Common myeloid progenitor, CD34-positive (primary cell): ENCODE measurements at regions not wholly inside any gene's neighbourhood (a gene's known extent, or its start where the extent isn't known, plus 50 kb on each side); places are given as distances from the start of the nearest gene placed in this dataset.
"Not testable (repeated sequence)": the region's sequence is repeated elsewhere in the genome, so short reads cannot be mapped to it uniquely, and the experiment has no call there.

Source experiments
- CTCF ChIA-PET: fragments of 350-600 bp; sonication (Branson Sonifier 250); formaldehyde crosslinking; loops from one replicate; lab custom pipeline; 2021; ENCODE audit warnings: antibody characterized with exemption; lab: Charles Lee
- POLR2A ChIA-PET: fragments of 350-600 bp; sonication (Branson Sonifier 250); formaldehyde crosslinking; loops from one replicate; lab custom pipeline; 2021; ENCODE audit warnings: antibody characterized with exemption; lab: Charles Lee
- DNase-seq, 3 donors: peaks; one replicate each; pipeline versions ENCODE4 v3.0.0 to v3.0.0-alpha.2; 2013
- H3K27ac ChIP-seq, 2 experiments: 1 replicate in 1 of 2; 2 replicates in 1 of 2; pipeline ENCODE4 v1.7.0; 2013; ENCODE audit warnings: inconsistent platforms in 2 of 2, low read length in 2 of 2, mild to moderate bottlenecking in 2 of 2, low read depth in 1 of 2, moderate library complexity in 1 of 2; ENCODE audit not compliant: severe bottlenecking in 2 of 2, insufficient read depth in 1 of 2, poor library complexity in 1 of 2
- H3K27me3 ChIP-seq, 5 experiments: replicated peaks in 2 of 5; 1 replicate in 3 of 5; 2 replicates in 2 of 5; pipeline versions ENCODE4 v1.6.1 to v1.7.0; 2013; ENCODE audit warnings: low read length in 4 of 5, mild to moderate bottlenecking in 2 of 5, moderate library complexity in 2 of 5, inconsistent platforms in 1 of 5; ENCODE audit not compliant: insufficient read depth in 5 of 5, control insufficient read depth in 4 of 5
- H3K36me3 ChIP-seq, 4 experiments: 1 replicate in 2 of 4; 2 replicates in 2 of 4; pipeline versions ENCODE4 v1.6.1 to v1.7.0; 2013; ENCODE audit warnings: low read length in 3 of 4, control low read depth in 1 of 4, mild to moderate bottlenecking in 1 of 4; ENCODE audit not compliant: control insufficient read depth in 4 of 4, insufficient read depth in 4 of 4
- H3K4me1 ChIP-seq, 4 experiments: 1 replicate in 3 of 4; 2 replicates in 1 of 4; pipeline versions ENCODE4 v1.6.1 to v1.7.1; 2013; ENCODE audit warnings: low read length in 3 of 4, mild to moderate bottlenecking in 3 of 4, control low read depth in 1 of 4, inconsistent platforms in 1 of 4, moderate library complexity in 1 of 4; ENCODE audit not compliant: control insufficient read depth in 4 of 4, insufficient read depth in 4 of 4; ENCODE audit errors: control extremely low read depth in 1 of 4
- H3K4me3 ChIP-seq, 7 experiments: 1 replicate in 4 of 7; 2 replicates in 3 of 7; pipeline versions ENCODE4 v1.5.1 to v1.7.0; 2013; ENCODE audit warnings: mild to moderate bottlenecking in 7 of 7, low read length in 6 of 7, moderate library complexity in 6 of 7, inconsistent platforms in 2 of 7, low read depth in 2 of 7, control low read depth in 1 of 7; ENCODE audit not compliant: insufficient read depth in 4 of 7, control insufficient read depth in 1 of 7; ENCODE audit errors: extremely low read depth in 1 of 7
- H3K9me3 ChIP-seq, 5 experiments: 1 replicate in 4 of 5; 2 replicates in 1 of 5; pipeline versions ENCODE4 v1.6.1 to v1.7.1; 2013; ENCODE audit warnings: low read length in 4 of 5, mild to moderate bottlenecking in 2 of 5, inconsistent platforms in 1 of 5, low read depth in 1 of 5, moderate library complexity in 1 of 5; ENCODE audit not compliant: control insufficient read depth in 4 of 5, insufficient read depth in 2 of 5; ENCODE audit errors: control extremely low read depth in 1 of 5
- WGBS: methylation state at CpG from one replicate; pipeline ENCODE4 v1.1.5; 2013; ENCODE audit not compliant: insufficient coverage; 5-methylcytosine and 5-hydroxymethylcytosine counted together

DNA sequence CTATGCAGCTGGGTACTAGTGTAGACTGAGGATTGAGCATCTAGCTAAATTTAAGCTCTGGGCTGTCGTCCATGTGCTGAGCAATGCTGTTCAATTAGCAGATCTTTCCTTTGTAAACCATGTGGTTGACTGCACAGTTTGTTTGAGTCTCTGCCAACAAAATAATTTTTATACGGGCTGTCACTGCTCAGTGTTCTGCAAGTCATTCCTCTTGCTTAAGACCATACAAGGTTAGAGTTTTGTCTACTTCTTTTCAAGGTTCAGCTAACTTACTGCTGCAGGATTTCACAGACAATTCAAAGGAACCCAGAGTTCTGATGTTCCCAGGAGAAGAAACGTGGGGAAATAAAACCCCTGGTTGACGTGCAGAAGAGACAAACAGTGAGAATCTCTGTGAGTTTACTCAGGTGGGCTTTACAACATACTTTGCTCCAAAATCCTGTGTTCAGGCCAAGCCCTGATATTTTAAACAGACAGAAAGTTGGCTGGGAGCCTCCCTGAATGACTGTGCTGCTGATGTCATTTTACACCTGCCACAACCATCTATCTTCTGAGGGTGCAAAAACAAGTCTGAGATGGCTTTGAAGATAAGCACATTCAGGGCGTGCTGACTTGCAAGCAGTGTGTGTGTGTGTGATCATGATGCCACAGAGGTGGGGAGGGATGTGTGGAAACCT lies 177.1 kb upstream of the SVIL start:
- no peaks in the 10 kb centered on the region for H3K9me3 ChIP-seq
- H3K36me3 ChIP-seq: no peaks in the 10 kb centered on the region
- DNase-seq: peak; percentile 90 to 99 (median 97)
- H3K4me3 ChIP-seq: peak overlapping the region in 4 of 7 experiments; percentile 7 to 58 (median 32)
- CTCF ChIA-PET: interaction anchor here (0.9 to 3.8 kb wide), 4 partner anchors 9 to 76 kb away, joined by 3 to 15 read pairs (median 4); no protein-coding TSS in a partner anchor
- POLR2A ChIA-PET: interaction anchor here (0.7 to 0.8 kb wide), 2 partner anchors 127 to 185 kb away, joined by 3 read pairs; no protein-coding TSS in a partner anchor
- peaks cover 7 to 42% (median 31%) of the 10 kb centered on the region in 4 experiments for H3K4me1 ChIP-seq
- no peaks in the 10 kb centered on the region for H3K27me3 ChIP-seq
- 4% methylated on average over 5 of the region's 5 CpGs for WGBS
- peak overlapping the region; percentile 74 to 90 for H3K27ac ChIP-seq

DNA sequence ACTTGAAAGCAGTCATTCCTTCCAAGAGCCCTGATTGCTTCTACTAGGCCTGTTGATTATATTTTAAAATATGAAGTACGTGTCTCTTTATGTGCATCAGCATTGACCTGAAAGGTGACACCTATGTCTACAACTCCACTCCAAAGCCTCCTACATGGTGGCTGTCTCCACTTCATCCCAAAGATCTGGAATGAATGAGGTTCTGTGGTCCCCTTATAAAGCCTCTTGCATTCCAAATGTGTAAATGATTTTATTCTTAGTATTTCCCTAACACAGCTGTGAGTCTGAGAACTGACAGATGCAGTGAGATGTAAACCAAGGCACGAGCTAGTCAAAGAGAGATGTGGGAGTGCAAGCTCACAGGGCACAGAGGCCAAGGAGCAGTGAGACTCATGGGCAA lies 176.0 kb upstream of the SVIL start:
- Histone ChIP-seq H3K9me3 (no peaks in the 10 kb centered on the region), H3K4me1 (peaks cover 7 to 42% (median 31%) of the 10 kb centered on the region in 4 experiments), H3K27ac (peak overlapping the region in 1 of 2 experiments; percentile 90), H3K4me3 (no peak overlapping the region), H3K27me3 (no peaks in the 10 kb centered on the region), H3K36me3 (no peaks in the 10 kb centered on the region)
- ChIA-PET POLR2A (no interaction called here), CTCF (interaction anchor here (1.0 to 3.8 kb wide), 3 partner anchors 13 to 47 kb away, joined by 3 to 15 read pairs (median 4); no protein-coding TSS in a partner anchor)
- WGBS: 91% methylated on average over 1 of the region's 2 CpGs
- DNase-seq: no peak

DNA sequence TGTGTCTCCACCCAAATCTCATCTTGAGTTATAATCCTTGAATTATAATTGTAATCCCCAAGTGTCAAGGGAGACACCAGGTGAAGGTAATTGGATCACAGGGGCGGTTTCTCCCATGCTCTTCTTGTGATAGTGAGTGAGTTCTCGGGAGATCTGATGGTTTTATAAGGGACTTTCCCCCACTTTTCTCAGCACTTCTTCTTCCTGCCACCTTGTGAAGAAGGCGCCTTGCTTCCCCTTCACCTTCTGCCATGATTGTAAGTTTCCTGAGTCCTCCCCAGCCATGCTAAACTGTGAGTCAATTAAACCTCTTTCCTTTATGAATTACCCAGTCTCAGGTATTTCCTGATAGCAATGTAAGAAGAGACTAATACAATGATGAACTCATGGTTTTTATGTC lies 175.5 kb upstream of the SVIL start:
- H3K27ac ChIP-seq, H3K4me3 ChIP-seq, POLR2A ChIA-PET, H3K27me3 ChIP-seq, H3K9me3 ChIP-seq, H3K36me3 ChIP-seq: not testable (repeated sequence)
- CTCF ChIA-PET: interaction anchor here (1.0 kb wide), 1 partner anchor 40 kb away, joined by 3 read pairs; no protein-coding TSS in a partner anchor
- DNase-seq: peak in 2 of 3 donors; percentile 75 to 81
- WGBS: no CpG with 5 or more reads among the region's 3 CpGs
- peaks cover 7 to 42% (median 31%) of the 10 kb centered on the region in 4 experiments for H3K4me1 ChIP-seq

DNA sequence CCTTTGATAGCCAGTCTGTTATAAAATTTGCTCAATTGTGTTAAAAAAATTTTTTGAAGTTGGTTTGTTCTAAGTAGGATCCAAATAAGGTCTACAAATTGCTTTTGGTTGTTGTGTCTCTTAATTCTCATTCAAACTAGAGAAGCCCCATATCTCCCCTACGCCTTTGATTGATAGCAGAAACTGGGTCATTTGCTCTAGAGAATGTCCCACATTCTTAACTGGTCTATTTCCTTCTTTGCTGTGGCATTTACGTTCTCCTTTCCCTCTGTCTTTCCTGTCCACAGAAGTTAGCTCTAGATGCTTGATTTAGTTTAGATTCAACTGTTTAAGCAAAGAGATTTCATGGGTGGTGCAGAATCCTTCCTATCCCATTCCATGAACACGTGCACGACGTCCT lies 174.6 kb upstream of the SVIL start:
- WGBS: 94% methylated on average over 3 of the region's 5 CpGs
- ChIA-PET POLR2A (interaction anchor here (0.6 kb wide), 1 partner anchor 46 kb away, joined by 3 read pairs; no protein-coding TSS in a partner anchor), CTCF (interaction anchor here (1.6 kb wide), 1 partner anchor 28 kb away, joined by 3 read pairs; no protein-coding TSS in a partner anchor)
- H3K27me3 ChIP-seq: no peaks in the 10 kb centered on the region
- H3K4me3 ChIP-seq: no peak overlapping the region
- DNase-seq: no peak
- H3K36me3 ChIP-seq: no peaks in the 10 kb centered on the region
- no peaks in the 10 kb centered on the region for H3K9me3 ChIP-seq
- peaks cover 7 to 47% (median 35%) of the 10 kb centered on the region in 4 experiments for H3K4me1 ChIP-seq
- no peak overlapping the region for H3K27ac ChIP-seq

DNA sequence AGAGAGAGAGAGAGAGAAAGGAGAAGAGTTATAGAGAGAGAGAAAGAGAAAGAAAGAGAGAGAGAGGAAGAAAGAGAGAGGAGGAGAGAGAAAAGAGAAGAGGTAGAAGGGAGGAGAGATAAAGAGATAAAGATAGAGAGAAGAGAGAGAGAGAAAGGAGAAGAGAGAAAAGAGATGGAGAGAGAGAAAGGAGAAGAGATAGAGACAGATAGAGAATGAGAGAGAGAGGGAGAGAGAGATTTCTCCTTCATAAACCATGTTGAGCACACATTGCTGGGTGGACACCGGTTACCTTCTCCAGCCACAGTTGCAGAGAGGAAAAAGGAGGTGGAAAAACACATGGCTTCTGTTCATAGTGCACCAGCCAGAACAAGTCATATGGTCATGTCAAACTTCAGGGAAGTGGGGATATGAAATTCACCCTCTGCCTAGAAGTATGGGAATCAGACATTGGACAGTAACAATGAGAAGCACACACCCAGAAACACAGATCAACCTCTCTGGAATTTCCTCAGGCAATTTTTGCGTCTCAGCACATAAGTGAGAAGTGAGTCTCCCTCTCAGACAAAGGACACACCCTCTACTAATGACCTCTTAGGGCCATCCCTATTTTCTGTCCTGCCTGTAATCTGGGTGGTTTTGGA lies 172.5 kb upstream of the SVIL start:
- no peaks in the 10 kb centered on the region for H3K27me3 ChIP-seq
- WGBS: no CpG with 5 or more reads among the region's 2 CpGs
- H3K27ac ChIP-seq: no peak overlapping the region
- no peak overlapping the region for H3K4me3 ChIP-seq
- CTCF ChIA-PET: no interaction called here
- POLR2A ChIA-PET: no interaction called here
- no peak for DNase-seq
- no peaks in the 10 kb centered on the region for H3K9me3 ChIP-seq
- H3K4me1 ChIP-seq: peaks cover 9 to 44% (median 38%) of the 10 kb centered on the region in 4 experiments
- no peaks in the 10 kb centered on the region for H3K36me3 ChIP-seq

DNA sequence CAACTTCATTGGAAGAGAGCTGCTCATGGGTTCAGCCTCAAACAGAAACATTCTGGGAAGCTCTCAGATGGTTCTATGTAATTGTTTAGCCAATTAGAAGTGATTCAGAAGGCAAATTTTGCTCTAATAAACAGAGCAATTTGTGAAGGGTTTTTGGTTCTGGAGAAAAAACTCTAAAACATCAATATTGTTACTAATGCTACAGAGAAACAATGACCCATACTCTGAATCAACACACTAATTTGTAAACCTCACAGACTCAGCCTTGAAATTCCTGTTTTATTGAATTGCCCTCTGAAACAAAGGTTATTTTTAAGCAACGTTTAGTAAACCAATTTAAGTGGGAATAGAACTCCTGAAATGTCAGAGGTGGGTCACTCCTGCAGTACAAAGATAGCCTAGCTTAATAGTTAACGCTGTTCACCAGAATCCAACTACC lies 171.6 kb upstream of the SVIL start:
- Histone ChIP-seq H3K4me3 (no peak overlapping the region), H3K9me3 (no peaks in the 10 kb centered on the region), H3K36me3 (no peaks in the 10 kb centered on the region), H3K4me1 (peaks cover 9 to 35% (median 29%) of the 10 kb centered on the region in 4 experiments), H3K27ac (no peak overlapping the region), H3K27me3 (no peaks in the 10 kb centered on the region)
- CTCF ChIA-PET: no interaction called here
- POLR2A ChIA-PET: no interaction called here
- DNase-seq: no peak
- WGBS: 100% methylated on average over 2 of the region's 2 CpGs
